ENCODE measurements at regions not wholly inside any gene's neighbourhood (a gene's known extent, or its start where the extent isn't known, plus 50 kb on each side); places are given as distances from the start of the nearest gene placed in this dataset.

DNA sequence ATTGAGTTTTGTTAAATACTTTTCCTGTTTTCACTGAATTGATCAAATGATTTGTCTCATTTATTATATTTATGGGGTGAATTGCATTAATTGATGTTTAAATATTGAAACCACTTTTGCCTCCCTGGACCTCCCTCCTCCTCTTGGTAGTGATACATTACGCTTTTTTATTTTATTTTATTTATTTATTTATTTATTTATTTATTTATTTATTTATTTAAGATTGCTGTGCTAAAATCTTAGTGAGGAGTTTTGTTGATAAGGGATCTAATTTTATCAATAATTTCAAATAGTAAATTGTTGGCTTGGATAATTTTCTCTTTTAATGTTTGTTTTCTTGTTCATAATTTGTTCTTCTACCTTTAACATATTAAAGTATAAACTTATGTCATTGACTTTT is 1281.0 kb upstream of the NXPH2 start:
- TF ChIP-seq, protein P1, sequence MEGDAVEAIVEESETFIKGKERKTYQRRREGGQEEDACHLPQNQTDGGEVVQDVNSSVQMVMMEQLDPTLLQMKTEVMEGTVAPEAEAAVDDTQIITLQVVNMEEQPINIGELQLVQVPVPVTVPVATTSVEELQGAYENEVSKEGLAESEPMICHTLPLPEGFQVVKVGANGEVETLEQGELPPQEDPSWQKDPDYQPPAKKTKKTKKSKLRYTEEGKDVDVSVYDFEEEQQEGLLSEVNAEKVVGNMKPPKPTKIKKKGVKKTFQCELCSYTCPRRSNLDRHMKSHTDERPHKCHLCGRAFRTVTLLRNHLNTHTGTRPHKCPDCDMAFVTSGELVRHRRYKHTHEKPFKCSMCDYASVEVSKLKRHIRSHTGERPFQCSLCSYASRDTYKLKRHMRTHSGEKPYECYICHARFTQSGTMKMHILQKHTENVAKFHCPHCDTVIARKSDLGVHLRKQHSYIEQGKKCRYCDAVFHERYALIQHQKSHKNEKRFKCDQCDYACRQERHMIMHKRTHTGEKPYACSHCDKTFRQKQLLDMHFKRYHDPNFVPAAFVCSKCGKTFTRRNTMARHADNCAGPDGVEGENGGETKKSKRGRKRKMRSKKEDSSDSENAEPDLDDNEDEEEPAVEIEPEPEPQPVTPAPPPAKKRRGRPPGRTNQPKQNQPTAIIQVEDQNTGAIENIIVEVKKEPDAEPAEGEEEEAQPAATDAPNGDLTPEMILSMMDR (conservative IDR thresholded peaks at IDR 0.05; ENCODE audit: low read depth, low read length), result no peak
- TF ChIP-seq EZH2 (IDR thresholded peaks at IDR 0.05; ENCODE audit: low read length, unreplicated experiment) (no peak), EZH2phosphoT487 (IDR thresholded peaks at IDR 0.05; ENCODE audit: borderline replicate concordance, low read length) (no peak)
